ENCODE measurements at regions not wholly inside any gene's neighbourhood (a gene's known extent, or its start where the extent isn't known, plus 50 kb on each side); places are given as distances from the start of the nearest gene placed in this dataset.

GRCh38 chr12:131604859-131605258 is 106.0 kb upstream of the SFSWAP start:
- DNase-seq (ENCODE audit: low spot score) = no peak

- DNase-seq (ENCODE audit: low spot score) = no peak
These were observed 105.5 kb upstream of the SFSWAP start for GRCh38 chr12:131605304-131605829.

GRCh38 chr12:131606218-131606901 is 104.5 kb upstream of the SFSWAP start:
- DNase-seq (ENCODE audit: low spot score) = peak; percentile 48

- peak; percentile 56 for DNase-seq (ENCODE audit: low spot score)
These were observed 103.0 kb upstream of the SFSWAP start for GRCh38 chr12:131607658-131608447.

- peak; percentile 60 for DNase-seq (ENCODE audit: low spot score)
These were observed 101.9 kb upstream of the SFSWAP start for GRCh38 chr12:131608740-131609690.

- no peak for DNase-seq (ENCODE audit: low spot score)
These were observed 101.1 kb upstream of the SFSWAP start for GRCh38 chr12:131609762-131610161.

- DNase-seq (ENCODE audit: low spot score) = no peak
These were observed 100.7 kb upstream of the SFSWAP start for GRCh38 chr12:131610181-131610580.

- DNase-seq (ENCODE audit: low spot score) = no peak
These were observed 100.0 kb upstream of the SFSWAP start for GRCh38 chr12:131610891-131611290.

GRCh38 chr12:131611416-131612091 is 99.3 kb upstream of the SFSWAP start:
- no peak for DNase-seq (ENCODE audit: low spot score)

- DNase-seq (ENCODE audit: low spot score) = no peak
These were observed 98.7 kb upstream of the SFSWAP start for GRCh38 chr12:131612092-131612755.

- DNase-seq (ENCODE audit: low spot score) = no peak
These were observed 97.7 kb upstream of the SFSWAP start for GRCh38 chr12:131613186-131613585.

- no peak for DNase-seq (ENCODE audit: low spot score)
These were observed 97.2 kb upstream of the SFSWAP start for GRCh38 chr12:131613678-131614077.

GRCh38 chr12:131615326-131616042 is 95.4 kb upstream of the SFSWAP start:
- no peak for DNase-seq (ENCODE audit: low spot score)

GRCh38 chr12:131616043-131616700 is 94.7 kb upstream of the SFSWAP start:
- DNase-seq (ENCODE audit: low spot score) = no peak

- no peak for DNase-seq (ENCODE audit: low spot score)
These were observed 94.2 kb upstream of the SFSWAP start for GRCh38 chr12:131616738-131617137.

GRCh38 chr12:131617179-131617578 is 93.7 kb upstream of the SFSWAP start:
- no peak for DNase-seq (ENCODE audit: low spot score)

- no peak for DNase-seq (ENCODE audit: low spot score)
These were observed 93.1 kb upstream of the SFSWAP start for GRCh38 chr12:131617596-131618302.

GRCh38 chr12:131618303-131618658 is 92.6 kb upstream of the SFSWAP start:
- no peak for DNase-seq (ENCODE audit: low spot score)

- DNase-seq (ENCODE audit: low spot score) = no peak
These were observed 92.2 kb upstream of the SFSWAP start for GRCh38 chr12:131618701-131619100.
